Activated CD8-positive, alpha-beta memory T cell treated with anti-CD3 and anti-CD28 coated beads for 1 hour (primary cell): ENCODE measurements at regions not wholly inside any gene's neighbourhood (a gene's known extent, or its start where the extent isn't known, plus 50 kb on each side); places are given as distances from the start of the nearest gene placed in this dataset.

Source experiments
- DNase-seq, 2 donors: peaks; one replicate each; pipeline ENCODE4 v3.0.0-alpha.2; 2020; ENCODE audit warnings: low read depth in 1 of 2; ENCODE audit errors: extremely low read depth in 1 of 2

- DNase-seq = no peak
Measured at GRCh38 chr15:69730281-69731080, 277.9 kb downstream of the RPLP1 start.

DNA sequence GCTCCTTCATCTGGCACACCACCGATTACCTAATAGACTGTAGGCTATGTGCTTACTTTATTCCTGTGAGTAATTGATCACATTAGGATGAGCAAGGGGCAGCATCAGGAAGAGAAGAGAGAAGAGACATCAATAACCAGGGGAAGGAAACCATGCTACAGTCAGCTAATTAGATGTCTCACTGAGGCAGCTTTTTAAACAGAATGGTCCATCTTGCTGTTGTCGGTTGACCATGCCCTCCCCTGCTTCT, 278.4 kb downstream of the RPLP1 start:
- DNase-seq = no peak

DNA sequence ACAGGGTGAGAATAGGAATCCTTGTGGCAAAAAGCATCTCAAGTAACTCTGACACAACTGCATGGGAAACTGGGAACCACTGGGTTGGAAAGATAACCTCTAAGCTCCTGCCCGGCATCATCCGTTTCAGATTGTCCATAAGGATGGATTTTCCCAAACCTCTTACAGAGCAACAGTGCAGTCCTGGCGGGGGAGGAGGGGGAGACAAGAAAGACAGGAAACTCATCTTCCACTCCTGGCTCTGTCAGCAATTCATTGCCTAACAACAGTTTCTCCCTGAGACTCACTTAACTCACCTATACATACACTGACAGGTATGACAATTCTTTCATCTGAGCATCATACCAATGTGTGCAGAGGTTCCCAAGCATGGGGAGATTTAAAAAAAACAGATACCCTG, 279.0 kb downstream of the RPLP1 start:
- no peak for DNase-seq

DNA sequence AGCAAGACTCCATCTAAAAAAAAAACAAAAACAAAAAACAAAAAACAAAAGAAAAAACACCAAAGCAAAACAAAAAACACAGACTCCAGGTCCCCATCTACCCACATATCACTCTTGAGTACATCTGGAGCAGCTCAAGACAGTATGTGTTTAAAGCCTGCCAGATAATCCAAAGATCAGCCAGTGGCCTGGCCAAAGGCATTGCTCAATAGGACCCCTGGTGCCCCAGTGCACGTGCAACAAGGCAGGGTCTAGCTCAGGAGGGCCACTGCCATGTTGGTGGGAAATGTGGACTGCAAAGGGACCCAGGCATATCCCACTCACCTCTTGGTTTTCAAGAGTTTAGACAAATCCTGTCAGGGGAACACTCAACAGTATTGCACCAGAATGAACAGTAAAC, 279.5 kb downstream of the RPLP1 start:
- DNase-seq = no peak

GRCh38 chr15:69734699-69735098, 282.1 kb downstream of the RPLP1 start:
- DNase-seq = no peak

DNA sequence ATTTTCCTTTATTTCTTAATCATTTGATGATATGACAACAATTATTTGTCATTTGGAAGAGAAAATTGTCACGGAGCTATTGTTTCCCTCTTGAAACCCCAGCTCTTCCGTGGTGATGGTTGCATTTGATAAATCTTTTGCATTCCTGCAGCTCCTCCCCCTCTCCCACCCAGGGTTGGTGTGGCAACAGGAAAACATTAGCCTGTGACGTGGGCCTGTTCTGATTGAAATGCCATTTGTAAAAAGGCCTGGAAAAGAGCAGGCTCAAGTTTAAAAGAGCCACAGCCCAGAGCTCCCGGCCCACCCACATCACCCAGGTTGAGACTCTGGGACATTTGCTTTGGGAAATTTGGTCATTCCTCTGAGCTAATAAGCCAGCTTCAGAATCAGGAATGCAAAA, 282.5 kb downstream of the RPLP1 start:
- no peak for DNase-seq

GRCh38 chr15:69736161-69736560, 283.5 kb downstream of the RPLP1 start:
- DNase-seq = no peak

DNA sequence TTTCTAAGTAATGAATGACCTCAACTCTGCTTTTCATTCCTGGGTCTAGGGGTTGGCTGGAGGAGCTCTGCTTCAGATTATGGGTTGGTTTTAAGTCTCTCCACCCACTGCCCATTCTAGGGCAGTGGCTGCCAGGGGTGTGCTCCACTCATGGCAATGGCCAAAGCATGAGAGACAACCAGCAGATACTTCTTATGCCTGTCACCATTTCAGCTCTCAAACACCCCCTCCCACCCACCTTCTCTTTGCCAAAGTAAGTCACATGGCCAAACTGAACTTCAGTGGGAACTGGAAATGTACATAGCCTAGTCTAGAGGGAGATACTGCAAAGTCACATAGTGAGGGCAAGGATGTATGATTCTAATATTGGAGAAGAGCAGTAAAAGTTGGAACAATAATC, 285.3 kb downstream of the RPLP1 start:
- no peak for DNase-seq

- no peak for DNase-seq
Measured at GRCh38 chr15:69740684-69741083, 288.1 kb downstream of the RPLP1 start.

DNA sequence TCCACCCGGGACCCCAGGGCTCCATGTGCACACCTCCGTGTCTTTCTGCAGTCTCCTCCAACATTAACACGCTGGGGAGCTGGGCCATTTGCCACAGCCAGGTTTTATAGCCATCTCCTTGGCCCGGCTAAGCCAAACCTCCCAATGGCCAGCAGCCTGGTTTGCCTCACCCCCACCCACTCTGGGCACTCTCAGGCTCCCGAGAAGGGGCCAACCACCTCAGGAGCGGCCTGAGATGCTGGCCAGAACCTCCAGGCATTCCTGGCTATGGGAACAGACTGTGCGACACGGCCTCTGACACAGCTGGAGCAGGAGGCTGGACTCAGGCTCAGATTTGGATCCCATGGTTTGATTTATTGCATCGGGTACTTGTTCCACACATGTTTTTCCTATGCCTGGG, 289.7 kb downstream of the RPLP1 start:
- DNase-seq = no peak

GRCh38 chr15:69743091-69743490, 290.5 kb downstream of the RPLP1 start:
- DNase-seq = no peak

- no peak for DNase-seq
Measured at GRCh38 chr15:69744391-69745162, 292.0 kb downstream of the RPLP1 start.

- no peak for DNase-seq
Measured at GRCh38 chr15:69747193-69747592, 294.6 kb downstream of the RPLP1 start.

DNA sequence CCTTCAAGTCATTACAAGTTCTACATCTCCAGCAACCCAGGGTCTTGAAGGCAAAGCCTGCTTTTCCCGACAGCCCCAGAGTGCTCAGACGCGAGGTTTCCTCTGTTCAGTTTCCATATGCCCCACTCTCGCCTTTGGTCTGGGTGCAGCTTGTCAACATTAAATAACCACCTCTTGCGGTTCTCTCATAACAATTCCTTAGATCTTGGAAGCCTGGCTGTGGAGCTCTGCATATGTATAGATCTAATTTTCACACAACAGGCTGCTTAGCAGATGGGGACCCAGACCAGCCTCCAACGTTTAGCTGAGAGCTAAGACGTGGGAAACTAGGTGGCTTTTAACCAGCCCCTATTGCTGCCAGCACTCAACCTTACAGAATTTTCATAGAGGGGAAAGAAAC, 295.5 kb downstream of the RPLP1 start:
- DNase-seq = no peak

DNA sequence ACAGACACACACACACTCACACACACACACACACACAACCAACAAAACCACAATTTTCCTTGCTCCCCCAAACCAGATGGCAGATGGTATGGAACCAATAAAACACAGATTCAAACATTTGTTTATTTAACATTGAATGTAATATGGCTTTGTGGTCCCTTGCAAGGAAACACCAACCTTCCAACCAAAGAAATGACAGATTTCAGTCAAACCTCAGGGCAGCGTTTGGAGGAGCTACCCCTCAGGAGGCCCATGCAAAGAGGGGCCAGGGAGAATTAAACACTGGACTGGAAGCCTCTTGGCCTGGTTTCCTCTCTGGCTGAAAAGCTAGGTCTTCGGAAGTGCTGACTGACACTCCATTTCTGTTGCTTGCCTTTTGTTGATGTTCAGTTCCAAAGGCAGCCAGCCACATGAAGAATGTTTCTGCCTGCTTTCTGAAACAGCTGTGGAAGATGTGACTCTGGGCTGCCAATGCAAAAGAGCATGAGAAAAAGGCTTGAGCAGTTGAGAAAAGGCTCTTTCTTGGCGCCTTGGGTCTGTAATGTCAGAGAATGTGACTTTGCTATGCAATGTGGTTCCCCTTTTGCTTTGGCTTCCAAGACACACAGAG, 296.1 kb downstream of the RPLP1 start:
- DNase-seq = no peak

DNA sequence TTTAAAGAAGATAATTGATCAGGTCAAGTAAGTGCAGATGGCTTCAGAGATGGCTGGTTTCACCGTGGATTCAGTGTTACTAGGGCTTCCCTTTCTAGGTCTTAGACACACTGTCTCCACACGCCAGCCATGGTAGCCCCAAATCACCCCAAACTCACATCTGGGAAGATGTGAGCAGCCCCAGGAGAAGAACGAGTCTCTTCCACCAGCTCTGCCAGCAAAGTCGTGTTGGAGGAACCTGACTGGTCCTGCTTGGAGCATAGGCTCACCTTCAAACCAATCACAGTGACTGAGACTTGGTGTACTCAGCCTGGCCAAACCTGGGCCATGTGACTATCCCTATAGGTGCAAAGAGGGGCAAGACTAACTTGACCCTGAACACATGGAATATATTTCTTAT, 296.7 kb downstream of the RPLP1 start:
- no peak for DNase-seq

DNA sequence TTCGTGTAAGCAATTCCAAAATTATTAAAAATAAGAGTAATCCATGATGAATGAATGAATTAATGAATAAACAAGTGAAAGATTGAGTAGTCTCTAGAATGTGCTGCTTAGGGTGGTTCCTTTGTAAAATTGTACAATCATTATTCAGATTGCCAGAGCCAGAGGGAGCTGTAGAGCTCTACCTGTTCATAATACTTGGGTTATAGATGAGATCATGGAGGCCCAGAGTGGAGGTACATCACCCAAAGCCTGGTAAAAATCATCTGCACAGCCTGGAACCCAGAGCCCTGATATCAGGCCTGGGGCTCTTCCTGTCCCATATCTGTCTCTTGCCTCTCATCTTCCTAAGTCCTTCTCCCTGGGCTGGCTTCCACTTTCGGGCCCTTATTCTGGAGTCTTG, 297.2 kb downstream of the RPLP1 start:
- DNase-seq = no peak

DNA sequence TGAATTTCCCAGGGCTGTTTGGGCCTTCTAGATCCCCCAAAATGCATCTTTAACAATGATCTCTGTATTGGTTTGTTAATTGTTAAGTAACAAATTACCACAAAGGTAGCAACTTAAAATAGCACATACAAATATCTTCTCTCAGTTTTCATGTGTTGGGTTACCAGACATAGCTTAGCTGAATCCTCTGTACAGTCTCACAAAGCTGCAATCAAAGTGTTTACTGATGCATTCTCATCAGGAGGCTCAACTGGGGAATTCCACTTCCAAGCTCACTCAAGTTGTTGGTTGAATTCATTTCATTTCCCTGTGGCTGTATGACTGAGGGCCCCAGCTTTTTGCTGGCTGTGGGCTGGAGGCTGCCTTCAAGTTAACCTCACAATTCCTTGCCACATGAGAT, 297.6 kb downstream of the RPLP1 start:
- DNase-seq = no peak

DNA sequence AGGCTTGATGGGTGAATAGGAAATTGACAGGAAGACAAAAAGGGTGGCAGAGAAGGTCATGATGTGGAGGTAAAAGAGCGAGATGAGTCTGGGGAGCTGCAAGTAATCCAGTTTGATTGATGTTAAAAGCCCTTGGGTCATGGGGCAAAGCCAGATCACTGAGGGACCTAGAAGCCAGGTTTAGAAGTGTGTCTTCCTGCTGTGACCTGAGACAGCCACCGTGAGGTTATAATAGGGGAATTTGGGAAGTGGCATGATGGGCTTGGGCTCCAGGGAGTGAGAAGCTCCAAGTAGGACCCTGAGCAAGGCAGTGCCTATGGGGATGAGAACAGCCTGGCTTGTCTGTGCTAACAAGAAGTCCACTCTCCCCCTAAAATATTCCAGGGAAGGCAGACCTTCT, 298.5 kb downstream of the RPLP1 start:
- no peak for DNase-seq

DNA sequence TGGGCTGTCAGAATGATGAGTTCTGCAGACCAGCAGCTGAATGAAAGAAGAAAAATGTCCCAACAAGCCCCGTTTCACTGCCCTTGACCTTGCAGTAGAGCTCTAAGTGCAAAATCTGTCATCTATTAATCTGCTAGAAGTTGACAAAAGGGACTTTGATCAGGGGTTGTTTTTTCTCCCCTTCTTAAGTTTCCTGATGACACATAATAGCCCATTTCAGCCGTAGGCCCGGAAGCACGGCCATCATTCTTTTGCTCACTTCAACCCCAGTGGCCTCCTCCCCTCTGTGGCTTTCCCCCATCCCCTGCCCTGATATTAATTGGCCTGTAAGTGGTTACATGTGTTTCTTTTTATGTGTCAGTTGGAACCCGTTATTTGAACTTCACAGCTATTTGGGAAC, 298.9 kb downstream of the RPLP1 start:
- no peak for DNase-seq

DNA sequence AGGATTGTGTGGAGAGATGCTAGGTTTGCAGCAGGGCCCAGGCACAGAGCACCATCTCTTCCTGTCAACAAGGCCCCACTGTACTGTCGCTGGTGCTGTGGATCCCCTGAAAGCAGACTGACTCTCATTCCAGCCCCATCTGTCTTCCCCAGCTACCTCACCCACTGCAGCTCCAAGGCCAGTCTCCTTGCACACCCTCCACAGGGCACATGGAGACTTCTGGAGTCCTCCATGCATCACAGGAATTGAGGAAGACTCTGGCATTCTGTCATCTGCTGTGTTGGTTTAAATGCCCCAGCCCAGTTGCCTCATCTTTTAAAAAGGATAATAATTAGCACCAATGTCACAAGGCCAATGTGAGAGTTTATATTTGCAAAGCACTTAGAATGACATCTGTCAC, 301.2 kb downstream of the RPLP1 start:
- no peak for DNase-seq

DNA sequence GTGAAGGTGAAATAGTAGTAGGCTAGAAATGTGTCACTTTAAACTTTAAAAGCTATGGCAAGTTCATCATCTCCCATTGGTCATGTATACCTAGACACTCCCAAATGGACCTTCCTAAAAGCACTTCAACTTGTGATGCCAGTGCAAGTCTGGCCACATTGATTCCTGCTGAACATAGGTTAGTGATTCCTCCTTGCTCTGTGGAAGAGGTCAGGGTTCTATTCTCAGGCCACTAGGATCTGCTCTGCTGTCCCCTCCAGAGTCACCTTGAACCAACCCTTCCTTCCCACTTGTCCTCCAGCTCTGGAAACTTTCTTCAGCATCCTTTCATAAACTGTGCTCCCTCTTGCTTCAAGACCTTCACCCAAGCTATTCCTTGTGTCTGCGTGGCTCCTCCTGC, 301.7 kb downstream of the RPLP1 start:
- DNase-seq = no peak
